ENCODE measurements at regions not wholly inside any gene's neighbourhood (a gene's known extent, or its start where the extent isn't known, plus 50 kb on each side); places are given as distances from the start of the nearest gene placed in this dataset.

DNA sequence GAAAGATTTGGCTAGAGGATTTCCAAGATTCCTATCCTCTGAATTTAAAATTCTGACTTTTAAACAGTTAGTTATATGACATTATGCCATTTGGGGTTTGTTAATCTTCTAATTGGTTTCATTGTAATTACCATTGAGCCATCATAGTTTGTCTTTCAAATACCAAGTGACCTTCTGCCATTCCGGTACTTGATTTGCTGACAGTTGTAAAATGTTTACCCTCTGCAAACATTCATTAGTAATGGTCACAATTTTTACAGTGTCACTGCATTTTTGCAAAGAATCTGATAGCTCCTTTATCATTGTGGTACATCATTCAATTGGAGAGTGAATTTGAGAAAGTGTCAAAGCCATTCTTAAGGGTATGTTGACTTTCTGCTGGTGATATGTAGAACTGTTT is 645.0 kb upstream of the TBL1XR1 start:
- TF ChIP-seq, protein P1, sequence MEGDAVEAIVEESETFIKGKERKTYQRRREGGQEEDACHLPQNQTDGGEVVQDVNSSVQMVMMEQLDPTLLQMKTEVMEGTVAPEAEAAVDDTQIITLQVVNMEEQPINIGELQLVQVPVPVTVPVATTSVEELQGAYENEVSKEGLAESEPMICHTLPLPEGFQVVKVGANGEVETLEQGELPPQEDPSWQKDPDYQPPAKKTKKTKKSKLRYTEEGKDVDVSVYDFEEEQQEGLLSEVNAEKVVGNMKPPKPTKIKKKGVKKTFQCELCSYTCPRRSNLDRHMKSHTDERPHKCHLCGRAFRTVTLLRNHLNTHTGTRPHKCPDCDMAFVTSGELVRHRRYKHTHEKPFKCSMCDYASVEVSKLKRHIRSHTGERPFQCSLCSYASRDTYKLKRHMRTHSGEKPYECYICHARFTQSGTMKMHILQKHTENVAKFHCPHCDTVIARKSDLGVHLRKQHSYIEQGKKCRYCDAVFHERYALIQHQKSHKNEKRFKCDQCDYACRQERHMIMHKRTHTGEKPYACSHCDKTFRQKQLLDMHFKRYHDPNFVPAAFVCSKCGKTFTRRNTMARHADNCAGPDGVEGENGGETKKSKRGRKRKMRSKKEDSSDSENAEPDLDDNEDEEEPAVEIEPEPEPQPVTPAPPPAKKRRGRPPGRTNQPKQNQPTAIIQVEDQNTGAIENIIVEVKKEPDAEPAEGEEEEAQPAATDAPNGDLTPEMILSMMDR (IDR thresholded peaks at IDR 0.05; ENCODE audit: control extremely low read depth in 1 of 3, insufficient read depth in 1 of 3, low read depth in 1 of 3, low read length in 3 of 3) = no peak
- TF ChIP-seq CBX5 (IDR thresholded peaks at IDR 0.05; ENCODE audit: low read depth, low read length) (no peak), POLR2A (IDR thresholded peaks at IDR 0.05; ENCODE audit: control extremely low read depth in 1 of 2, low read depth in 2 of 2, low read length in 2 of 2) (no peak), YY1 (IDR thresholded peaks at IDR 0.05; ENCODE audit: low read depth, low read length) (no peak), EP300 (IDR thresholded peaks at IDR 0.05; ENCODE audit: borderline replicate concordance in 1 of 2, low read depth in 2 of 2, low read length in 2 of 2) (no peak), EZH2 (IDR thresholded peaks at IDR 0.05; ENCODE audit: low read depth, low read length, severe bottlenecking) (no peak), RFX5 (IDR thresholded peaks at IDR 0.05; ENCODE audit: borderline replicate concordance, low read depth, low read length) (no peak), PHF8 (conservative IDR thresholded peaks at IDR 0.05; ENCODE audit: low read depth, low read length) (no peak)
- TF ChIP-seq, protein P2, sequence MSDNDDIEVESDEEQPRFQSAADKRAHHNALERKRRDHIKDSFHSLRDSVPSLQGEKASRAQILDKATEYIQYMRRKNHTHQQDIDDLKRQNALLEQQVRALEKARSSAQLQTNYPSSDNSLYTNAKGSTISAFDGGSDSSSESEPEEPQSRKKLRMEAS (IDR thresholded peaks at IDR 0.05) = no peak
